Heart left ventricle (tissue), 13 donors: ENCODE measurements at regions not wholly inside any gene's neighbourhood (a gene's known extent, or its start where the extent isn't known, plus 50 kb on each side); places are given as distances from the start of the nearest gene placed in this dataset.

Source experiments
- CTCF ChIP-seq, 12 donors: fragments of 200-600 bp; sonication (generic) in 4 of 12; IDR thresholded peaks; one replicate each; pipeline versions ENCODE4 v1.5.0 to v1.8.0; 2018 to 2022; ENCODE audit warnings: antibody characterized with exemption in 12 of 12, mild to moderate bottlenecking in 5 of 12
- POLR2A ChIP-seq, 2 donors: fragments of 450-650 bp; IDR thresholded peaks; one replicate each; pipeline ENCODE4 v1.6.1; 2017; ENCODE audit warnings: antibody characterized with exemption in 2 of 2, mild to moderate bottlenecking in 2 of 2, moderate library complexity in 2 of 2
- donor health status: ischemic (EF 13 %, LVEDD 7.1; RV severe dilation, severe dysfunction).
- donor health status: DM: no; HTN: yes; CAD: no.
- donor health status: DM: no; HTN: no; CAD: no.
- donor health status: ischemic (EF 25% LVEDD 6.9; RV normal size, moderate dysfunction).
- donor health status: ischemic (EF 25% LVEDD 5.7; RV mildly dilated, moderate dysfunction).
- donor health status: ischemic (EF 35%, LVEDD 5.7; RV mildly dilated, moderate dysfunction).
- donor health status: nonischemic (EF 11% LVEDD 7.7; RV severe dilation, severe dysfunction).
- donor health status: DM: yes; HTN: yes; CAD: no.
- donor health status: PGD.
- donor health status: ischemic (EF 29% LVEDD 5.4; RV normal size, mild dysfunction).
- donor health status: nonischemic (EF 23%, LVEDD 6.1; RV moderate dilation, normal function).

- TF ChIP-seq CTCF (IDR thresholded peaks at IDR 0.05) (no peak), POLR2A (IDR thresholded peaks at IDR 0.05) (no peak)
These were observed 111.4 kb downstream of the POU4F1 start for GRCh38 chr13:78491978-78492377.
